Mucosa of descending colon (tissue), 3 donors: ENCODE measurements at regions not wholly inside any gene's neighbourhood (a gene's known extent, or its start where the extent isn't known, plus 50 kb on each side); places are given as distances from the start of the nearest gene placed in this dataset. TPM values are rescaled to one million over a fixed set of nuclear protein-coding genes. Genes with fewer than 3 reads are reported as not detected.

ENCODE experiments used
- ATAC-seq: fragments of 200-7000 bp; cut with Tn5 transposase; one replicate; pipeline ENCODE4 v1.9.1; 2020; ENCODE audit warnings: mild to moderate bottlenecking, moderate library complexity
- DNase-seq, 3 donors: peaks; one replicate each; pipeline ENCODE4 v3.0.0-alpha.2; 2020
- H3K36me3 ChIP-seq: fragments of 200-600 bp; one replicate; pipeline ENCODE4 v1.8.0; 2021; ENCODE audit warnings: low read depth, mild to moderate bottlenecking
- H3K4me1 ChIP-seq: fragments of 200-600 bp; one replicate; pipeline ENCODE4 v1.8.0; 2021; ENCODE audit warnings: low read depth, mild to moderate bottlenecking
- H3K4me3 ChIP-seq: fragments of 200-600 bp; one replicate; pipeline ENCODE4 v1.8.0; 2021; ENCODE audit warnings: mild to moderate bottlenecking
- H3K9me3 ChIP-seq: fragments of 200-600 bp; one replicate; pipeline ENCODE4 v1.8.0; 2021; ENCODE audit warnings: mild to moderate bottlenecking
- intact Hi-C, 2 donors: fragments of 100-400 bp; cut with DNase I in 1 of 2; cut with micrococcal nuclease in 1 of 2; formaldehyde crosslinking; loops; one replicate each; pipeline versions ENCODE4 v1.11.0 to v1.11.1; 2022; cut with DNase I, micrococcal nuclease
- microRNA-seq: library from miRNA; unstranded; fragments of <30 nt; microRNA quantifications from one replicate; pipeline ENCODE4, GENCODE V29; 2019
- TF ChIP-seq, protein P1 (sequence below): fragments of 200-600 bp; IDR thresholded peaks from one replicate; pipeline ENCODE4 v1.8.0; 2022; ENCODE audit warnings: antibody characterized with exemption, mild to moderate bottlenecking
- donor health status: DM: no; HTN: no; CAD: no; lungs with moderate emphysema.
- donor health status: DM: no; HTN: no; CAD: no.
- donor health status: DM: no; HTN: yes; CAD: no.

GRCh38 chr1:94596260-94596659 lies 54.7 kb upstream of the F3 start:
- Histone ChIP-seq H3K36me3 (no peaks in the 10 kb centered on the region), H3K4me3 (no peak overlapping the region), H3K9me3 (no peaks in the 10 kb centered on the region), H3K4me1 (peaks cover 3% of the 10 kb centered on the region)
- intact Hi-C loops: no loop called here
- DNase-seq (no peak), ATAC-seq (no peak)
- TF ChIP-seq, protein P1, sequence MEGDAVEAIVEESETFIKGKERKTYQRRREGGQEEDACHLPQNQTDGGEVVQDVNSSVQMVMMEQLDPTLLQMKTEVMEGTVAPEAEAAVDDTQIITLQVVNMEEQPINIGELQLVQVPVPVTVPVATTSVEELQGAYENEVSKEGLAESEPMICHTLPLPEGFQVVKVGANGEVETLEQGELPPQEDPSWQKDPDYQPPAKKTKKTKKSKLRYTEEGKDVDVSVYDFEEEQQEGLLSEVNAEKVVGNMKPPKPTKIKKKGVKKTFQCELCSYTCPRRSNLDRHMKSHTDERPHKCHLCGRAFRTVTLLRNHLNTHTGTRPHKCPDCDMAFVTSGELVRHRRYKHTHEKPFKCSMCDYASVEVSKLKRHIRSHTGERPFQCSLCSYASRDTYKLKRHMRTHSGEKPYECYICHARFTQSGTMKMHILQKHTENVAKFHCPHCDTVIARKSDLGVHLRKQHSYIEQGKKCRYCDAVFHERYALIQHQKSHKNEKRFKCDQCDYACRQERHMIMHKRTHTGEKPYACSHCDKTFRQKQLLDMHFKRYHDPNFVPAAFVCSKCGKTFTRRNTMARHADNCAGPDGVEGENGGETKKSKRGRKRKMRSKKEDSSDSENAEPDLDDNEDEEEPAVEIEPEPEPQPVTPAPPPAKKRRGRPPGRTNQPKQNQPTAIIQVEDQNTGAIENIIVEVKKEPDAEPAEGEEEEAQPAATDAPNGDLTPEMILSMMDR: no peak

DNA sequence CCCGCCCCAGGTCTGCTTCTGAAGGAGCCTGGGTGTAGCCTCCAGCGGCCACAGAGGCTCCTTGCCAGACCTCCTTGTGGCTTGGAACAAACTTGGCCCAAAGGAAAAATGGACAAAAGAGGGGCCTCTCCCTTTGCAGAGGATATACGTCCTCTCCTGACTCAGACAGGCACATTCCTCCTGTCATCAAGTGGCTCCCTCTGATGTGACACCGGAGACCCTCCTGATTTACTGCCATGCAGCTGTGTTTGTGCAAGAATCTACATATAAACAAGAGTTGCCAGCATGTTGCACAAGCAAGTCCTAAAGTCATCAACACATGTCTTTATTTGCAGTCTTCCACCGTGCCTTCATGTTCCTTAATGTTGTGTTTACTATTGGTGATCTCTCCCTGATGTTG lies 54.1 kb upstream of the F3 start:
- no peak for DNase-seq
- Histone ChIP-seq H3K4me1 (peaks cover 3% of the 10 kb centered on the region), H3K36me3 (no peaks in the 10 kb centered on the region), H3K9me3 (no peaks in the 10 kb centered on the region), H3K4me3 (no peak overlapping the region)
- peak; percentile 33 for ATAC-seq
- intact Hi-C loops: no loop called here
- TF ChIP-seq, protein P1: no peak

DNA sequence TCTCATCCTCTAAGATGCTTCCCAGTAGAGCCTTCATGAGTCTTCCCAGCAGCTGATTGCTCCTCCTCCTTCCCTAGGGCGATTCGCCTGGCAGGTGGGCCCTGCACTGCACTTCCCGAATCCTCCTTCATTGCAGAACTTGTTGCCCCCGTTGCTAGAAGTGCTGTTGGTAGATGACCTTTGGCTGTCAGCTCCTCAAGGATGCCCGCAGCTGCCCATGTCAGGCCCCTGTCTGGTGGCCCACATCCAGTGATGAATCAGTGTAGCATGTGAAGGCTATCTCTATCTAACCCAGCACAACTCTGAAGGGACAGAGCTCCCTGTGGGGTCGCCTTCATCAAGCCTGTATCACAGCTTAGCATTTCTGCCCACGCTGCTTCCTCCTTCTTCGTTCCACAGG lies 52.1 kb upstream of the F3 start:
- no peak for ATAC-seq
- peaks cover 3% of the 10 kb centered on the region for H3K4me1 ChIP-seq
- TF ChIP-seq, protein P1: no peak
- H3K9me3 ChIP-seq: no peaks in the 10 kb centered on the region
- intact Hi-C loops: no loop called here
- no peak overlapping the region for H3K4me3 ChIP-seq
- H3K36me3 ChIP-seq: no peaks in the 10 kb centered on the region
- DNase-seq: no peak

- TF ChIP-seq, protein P1: no peak
- Histone ChIP-seq H3K4me1 (peaks cover 3% of the 10 kb centered on the region), H3K36me3 (no peaks in the 10 kb centered on the region), H3K4me3 (no peak overlapping the region), H3K9me3 (no peaks in the 10 kb centered on the region)
- intact Hi-C loops: no loop called here
- DNase-seq (no peak), ATAC-seq (no peak)
Observed at GRCh38 chr1:94592571-94592920, 51.0 kb upstream of the F3 start.

DNA sequence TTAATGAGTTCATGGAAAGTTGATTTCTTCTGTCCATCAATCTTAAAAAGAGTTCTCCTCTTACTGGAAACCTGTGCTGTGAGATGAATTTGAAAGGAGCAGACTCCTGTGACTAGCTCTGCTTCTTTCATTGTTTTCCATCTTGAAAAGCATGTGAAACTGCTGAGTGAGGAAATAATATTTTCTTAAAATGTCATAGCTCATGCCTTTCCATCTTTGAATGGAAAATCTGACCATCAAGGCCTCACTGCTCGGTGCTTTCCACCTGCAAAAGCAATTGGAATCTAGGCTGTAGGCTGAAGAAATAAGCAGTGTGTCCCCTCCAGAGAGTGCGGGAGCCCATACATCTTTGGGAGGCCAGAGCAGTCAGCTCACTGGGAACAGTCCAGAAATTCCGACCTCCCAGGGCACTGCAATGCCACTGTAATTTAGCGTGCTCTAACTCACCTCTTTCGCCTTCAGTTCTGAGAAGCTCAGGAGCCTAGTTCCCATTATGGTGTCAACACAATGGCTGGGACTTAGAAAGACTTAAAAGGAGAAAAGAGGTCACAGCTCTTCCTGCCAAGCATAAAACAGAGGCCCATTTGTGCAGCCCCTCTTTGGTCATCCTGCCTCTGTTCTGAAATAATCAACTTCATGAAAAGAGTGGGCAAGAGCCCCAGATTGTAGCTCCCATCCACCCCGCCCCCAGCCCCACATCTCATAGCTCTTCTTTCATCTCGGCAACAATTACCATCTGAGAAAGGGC lies 50.4 kb upstream of the F3 start:
- TF ChIP-seq, protein P1: no peak
- intact Hi-C loops: no loop called here
- H3K4me3 ChIP-seq: no peak overlapping the region
- DNase-seq (no peak), ATAC-seq (no peak)
- H3K9me3 ChIP-seq: no peaks in the 10 kb centered on the region
- no peaks in the 10 kb centered on the region for H3K36me3 ChIP-seq
- H3K4me1 ChIP-seq: peaks cover 3% of the 10 kb centered on the region

Small RNA genes in the stretch of these regions (microRNA-seq; reads per million reads assigned to microRNA genes)
- gene MIR378G: not detected
